ENCODE measurements at regions not wholly inside any gene's neighbourhood (a gene's known extent, or its start where the extent isn't known, plus 50 kb on each side); places are given as distances from the start of the nearest gene placed in this dataset.

DNA sequence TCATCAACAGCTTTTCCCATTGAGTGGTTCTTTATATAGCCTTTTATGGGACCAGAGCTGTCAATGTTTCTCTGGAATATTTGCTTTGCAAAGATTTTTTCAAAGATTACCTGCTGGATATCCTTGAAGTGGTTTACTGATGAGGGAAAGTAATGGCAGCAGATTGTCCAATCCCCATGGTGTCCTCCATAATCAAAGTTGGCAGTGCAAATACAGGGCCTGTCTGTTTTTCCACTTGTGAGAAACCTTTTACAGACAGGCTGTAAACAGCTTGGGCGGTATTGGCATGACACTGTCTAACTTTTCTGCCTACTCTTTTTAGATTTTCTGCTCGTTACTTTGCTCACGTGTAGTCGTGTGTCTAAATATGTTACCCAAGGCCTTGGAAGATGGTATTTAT, 641.9 kb upstream of the NR3C2 start:
- no peaks in the 10 kb centered on the region for H3K4me1 ChIP-seq (ENCODE audit: low read depth)
- H3K36me3 ChIP-seq (ENCODE audit: low read depth): no peaks in the 10 kb centered on the region
- ATAC-seq (peak; percentile 67), DNase-seq (peak in 1 of 3 donors; percentile 25)
- H3K9me3 ChIP-seq: no peaks in the 10 kb centered on the region
- no peak overlapping the region for H3K4me3 ChIP-seq
- TF ChIP-seq, protein P1, sequence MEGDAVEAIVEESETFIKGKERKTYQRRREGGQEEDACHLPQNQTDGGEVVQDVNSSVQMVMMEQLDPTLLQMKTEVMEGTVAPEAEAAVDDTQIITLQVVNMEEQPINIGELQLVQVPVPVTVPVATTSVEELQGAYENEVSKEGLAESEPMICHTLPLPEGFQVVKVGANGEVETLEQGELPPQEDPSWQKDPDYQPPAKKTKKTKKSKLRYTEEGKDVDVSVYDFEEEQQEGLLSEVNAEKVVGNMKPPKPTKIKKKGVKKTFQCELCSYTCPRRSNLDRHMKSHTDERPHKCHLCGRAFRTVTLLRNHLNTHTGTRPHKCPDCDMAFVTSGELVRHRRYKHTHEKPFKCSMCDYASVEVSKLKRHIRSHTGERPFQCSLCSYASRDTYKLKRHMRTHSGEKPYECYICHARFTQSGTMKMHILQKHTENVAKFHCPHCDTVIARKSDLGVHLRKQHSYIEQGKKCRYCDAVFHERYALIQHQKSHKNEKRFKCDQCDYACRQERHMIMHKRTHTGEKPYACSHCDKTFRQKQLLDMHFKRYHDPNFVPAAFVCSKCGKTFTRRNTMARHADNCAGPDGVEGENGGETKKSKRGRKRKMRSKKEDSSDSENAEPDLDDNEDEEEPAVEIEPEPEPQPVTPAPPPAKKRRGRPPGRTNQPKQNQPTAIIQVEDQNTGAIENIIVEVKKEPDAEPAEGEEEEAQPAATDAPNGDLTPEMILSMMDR (IDR thresholded peaks at IDR 0.05): no peak
- intact Hi-C loops (cut with DNase I, micrococcal nuclease): no loop called here

DNA sequence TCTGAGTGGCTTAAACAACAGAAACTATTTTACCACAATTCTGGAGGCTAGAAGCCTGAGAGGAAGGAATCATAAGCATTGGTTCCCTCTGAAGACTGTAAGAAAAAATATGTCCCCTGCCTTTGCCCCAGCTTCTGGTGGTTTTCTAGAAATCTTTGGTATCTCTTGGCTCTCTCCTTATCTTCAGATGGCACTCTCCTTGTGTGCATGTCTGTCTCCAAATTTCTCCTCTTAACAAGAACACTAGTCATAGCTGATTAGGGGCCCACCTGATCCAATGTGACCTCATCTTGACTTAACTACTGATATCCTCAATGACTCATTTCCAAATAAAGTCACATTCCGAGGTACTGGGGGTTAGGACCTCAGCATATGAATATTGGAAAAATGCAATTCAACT, 635.0 kb upstream of the NR3C2 start:
- no peaks in the 10 kb centered on the region for H3K9me3 ChIP-seq
- intact Hi-C loops (cut with DNase I, micrococcal nuclease): no loop called here
- H3K4me3 ChIP-seq: no peak overlapping the region
- no peaks in the 10 kb centered on the region for H3K4me1 ChIP-seq (ENCODE audit: low read depth)
- no peak for DNase-seq
- TF ChIP-seq, protein P1 (IDR thresholded peaks at IDR 0.05): no peak
- no peak for ATAC-seq
- no peaks in the 10 kb centered on the region for H3K36me3 ChIP-seq (ENCODE audit: low read depth)

DNA sequence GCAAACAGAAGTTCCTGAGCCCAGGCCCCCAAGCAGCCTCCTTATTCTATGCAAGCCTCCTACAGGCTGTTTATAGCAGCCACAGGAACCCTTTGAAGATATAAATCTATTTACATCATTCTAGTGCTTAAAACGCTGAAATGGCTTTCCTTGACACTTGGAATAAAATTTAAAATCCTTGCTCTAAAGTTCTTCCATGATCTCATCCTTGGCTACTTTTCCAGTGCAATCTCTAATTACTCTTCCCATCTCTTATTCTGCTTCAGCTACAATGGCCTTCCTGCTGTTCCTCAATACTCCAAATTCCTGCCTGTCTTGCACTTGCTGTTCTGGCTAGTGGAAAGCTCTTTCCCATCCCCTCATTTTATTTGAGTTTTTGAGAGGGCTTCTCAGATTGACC, 634.2 kb upstream of the NR3C2 start:
- Histone ChIP-seq H3K9me3 (no peaks in the 10 kb centered on the region), H3K4me3 (no peak overlapping the region), H3K36me3 (ENCODE audit: low read depth) (no peaks in the 10 kb centered on the region), H3K4me1 (ENCODE audit: low read depth) (no peaks in the 10 kb centered on the region)
- DNase-seq (no peak), ATAC-seq (no peak)
- intact Hi-C loops (cut with DNase I, micrococcal nuclease): no loop called here
- TF ChIP-seq, protein P1 (IDR thresholded peaks at IDR 0.05): no peak

DNA sequence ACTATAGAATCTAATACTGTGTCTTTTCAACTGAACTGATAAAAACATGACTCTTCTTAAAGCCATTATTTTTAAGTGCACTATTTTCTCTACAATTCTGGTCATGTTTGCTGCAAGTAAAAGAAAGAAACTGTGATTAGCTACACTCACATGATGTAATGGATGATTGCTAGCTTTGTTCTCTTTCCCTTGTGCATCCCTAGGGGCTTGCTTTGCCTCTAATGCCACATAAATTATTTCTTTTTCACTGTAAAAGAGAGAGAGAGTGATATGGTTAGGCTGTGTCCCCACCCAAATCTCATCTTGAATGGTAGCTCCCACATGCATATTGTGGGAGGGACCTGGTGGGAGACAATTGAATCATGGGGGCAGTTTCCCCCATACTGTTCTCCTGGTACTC, 630.2 kb upstream of the NR3C2 start:
- intact Hi-C loops (cut with DNase I, micrococcal nuclease): no loop called here
- no peaks in the 10 kb centered on the region for H3K9me3 ChIP-seq
- ATAC-seq: no peak
- no peak overlapping the region for H3K4me3 ChIP-seq
- H3K36me3 ChIP-seq (ENCODE audit: low read depth): no peaks in the 10 kb centered on the region
- H3K4me1 ChIP-seq (ENCODE audit: low read depth): no peaks in the 10 kb centered on the region
- DNase-seq: no peak
- TF ChIP-seq, protein P1 (IDR thresholded peaks at IDR 0.05): no peak

DNA sequence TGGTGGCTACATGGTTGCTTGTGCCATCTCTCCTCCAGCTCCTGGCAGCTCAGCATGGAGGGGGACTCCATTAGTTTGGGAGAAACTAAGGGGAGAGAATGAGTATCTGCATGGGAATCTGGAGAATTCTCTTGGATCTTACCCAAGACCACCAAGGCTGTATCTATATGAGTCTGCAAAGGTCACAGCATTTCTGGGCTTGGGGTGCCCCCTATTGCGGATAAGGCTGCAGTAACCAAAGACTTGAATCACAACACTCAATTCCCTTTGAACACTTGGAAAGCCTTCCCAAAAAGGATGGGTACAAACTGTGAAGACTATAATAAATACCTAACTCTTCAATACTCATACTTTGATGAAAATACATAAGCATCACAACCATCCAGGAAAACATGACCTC, 623.5 kb upstream of the NR3C2 start:
- Histone ChIP-seq H3K4me1 (ENCODE audit: low read depth) (no peaks in the 10 kb centered on the region), H3K36me3 (ENCODE audit: low read depth) (no peaks in the 10 kb centered on the region), H3K9me3 (no peaks in the 10 kb centered on the region), H3K4me3 (no peak overlapping the region)
- TF ChIP-seq, protein P1 (IDR thresholded peaks at IDR 0.05): no peak
- no peak for DNase-seq
- no peak for ATAC-seq
- intact Hi-C loops (cut with DNase I, micrococcal nuclease): no loop called here

DNA sequence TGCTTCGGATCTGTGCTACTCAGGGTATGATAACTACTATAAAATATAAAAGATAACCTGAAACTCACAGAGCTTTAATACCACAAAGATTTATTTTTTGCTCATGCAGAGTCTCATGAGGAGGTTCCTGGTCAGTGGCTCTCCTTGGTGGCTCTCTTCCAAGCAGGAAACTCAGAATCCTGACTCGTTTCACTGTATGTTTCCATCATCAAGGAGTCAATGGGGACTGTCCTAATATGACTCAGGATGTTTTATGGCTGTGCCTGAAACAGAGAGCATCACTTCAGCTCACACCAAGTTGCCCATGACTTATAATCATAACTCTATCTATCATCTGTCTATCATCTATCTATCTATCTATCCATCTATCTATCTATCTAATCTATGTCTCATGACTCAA, 620.8 kb upstream of the NR3C2 start:
- no peak for ATAC-seq
- no peaks in the 10 kb centered on the region for H3K36me3 ChIP-seq (ENCODE audit: low read depth)
- TF ChIP-seq, protein P1 (IDR thresholded peaks at IDR 0.05): no peak
- no peak overlapping the region for H3K4me3 ChIP-seq
- intact Hi-C loops (cut with DNase I, micrococcal nuclease): no loop called here
- no peak for DNase-seq
- no peaks in the 10 kb centered on the region for H3K9me3 ChIP-seq
- H3K4me1 ChIP-seq (ENCODE audit: low read depth): no peaks in the 10 kb centered on the region

Data from mucosa of descending colon (tissue), 3 donors.